Peyer's patch (tissue), 4 donors: ENCODE measurements at regions not wholly inside any gene's neighbourhood (a gene's known extent, or its start where the extent isn't known, plus 50 kb on each side); places are given as distances from the start of the nearest gene placed in this dataset.

Experiments
- DNase-seq, 3 donors: peaks; one replicate each; pipeline ENCODE4 v3.0.0-alpha.2; 2017 to 2019
- H3K27ac ChIP-seq, 4 donors: fragments of 200-600 bp; sonication (generic); one replicate each; pipeline ENCODE4 v1.5.1; 2016 to 2019
- H3K27me3 ChIP-seq, 2 donors: fragments of 200-600 bp; sonication (generic); one replicate each; pipeline ENCODE4 v1.5.1; 2019
- H3K36me3 ChIP-seq, 3 donors: fragments of 200-600 bp; sonication (generic); one replicate each; pipeline ENCODE4 v1.5.1; 2016 to 2019
- H3K4me1 ChIP-seq, 4 donors: fragments of 200-600 bp; sonication (generic); one replicate each; pipeline ENCODE4 v1.5.1; 2016 to 2019
- H3K4me3 ChIP-seq, 4 donors: fragments of 200-600 bp; sonication (generic); 1 replicate in 3 of 4; 2 replicates in 1 of 4; pipeline ENCODE4 v1.5.1; 2016 to 2019; ENCODE audit warnings: mild to moderate bottlenecking in 1 of 4
- H3K9me3 ChIP-seq, 4 donors: fragments of 200-600 bp; sonication (generic); one replicate each; pipeline ENCODE4 v1.5.1; 2016 to 2019; ENCODE audit warnings: mild to moderate bottlenecking in 1 of 4
- CTCF ChIP-seq, 6 experiments: fragments of 450-650 bp in 4 of 6; fragments of 200-600 bp in 2 of 6; sonication (generic) in 1 of 6; IDR thresholded peaks; one replicate each; pipeline ENCODE4 v1.5.1; 2017 to 2019; ENCODE audit warnings: antibody characterized with exemption in 6 of 6, mild to moderate bottlenecking in 3 of 6, moderate library complexity in 1 of 6
- POLR2A ChIP-seq, 2 donors: fragments of 450-650 bp; IDR thresholded peaks; one replicate each; pipeline ENCODE4 v1.5.1; 2017; ENCODE audit warnings: antibody characterized with exemption in 2 of 2, mild to moderate bottlenecking in 2 of 2, moderate library complexity in 2 of 2

- no peaks in the 10 kb centered on the region for H3K4me1 ChIP-seq
- no peak for DNase-seq
- H3K9me3 ChIP-seq, result no peaks in the 10 kb centered on the region
- no peak overlapping the region for H3K27ac ChIP-seq
- H3K36me3 ChIP-seq, result no peaks in the 10 kb centered on the region
- H3K4me3 ChIP-seq, result no peak overlapping the region
- no peak for TF ChIP-seq POLR2A (IDR thresholded peaks at IDR 0.05)
- TF ChIP-seq CTCF (IDR thresholded peaks at IDR 0.05), result no peak
- H3K27me3 ChIP-seq, result no peaks in the 10 kb centered on the region
Measured at GRCh38 chr3:135559802-135560201, 405.7 kb upstream of the PPP2R3A start.

- H3K27me3 ChIP-seq, result no peaks in the 10 kb centered on the region
- no peak for DNase-seq
- TF ChIP-seq POLR2A (IDR thresholded peaks at IDR 0.05) (no peak), CTCF (IDR thresholded peaks at IDR 0.05) (no peak)
Measured at GRCh38 chr3:135560847-135561246, 404.7 kb upstream of the PPP2R3A start.

GRCh38 chr3:135564696-135565095, 400.8 kb upstream of the PPP2R3A start:
- H3K27ac ChIP-seq, result no peak overlapping the region
- H3K9me3 ChIP-seq, result no peaks in the 10 kb centered on the region
- H3K27me3 ChIP-seq, result no peaks in the 10 kb centered on the region
- no peaks in the 10 kb centered on the region for H3K36me3 ChIP-seq
- TF ChIP-seq CTCF (IDR thresholded peaks at IDR 0.05) (no peak), POLR2A (IDR thresholded peaks at IDR 0.05) (no peak)
- no peak overlapping the region for H3K4me3 ChIP-seq
- DNase-seq, result no peak
- H3K4me1 ChIP-seq, result no peaks in the 10 kb centered on the region

More at GRCh38 chr3:135560847-135561246, 404.7 kb upstream of the PPP2R3A start:
- H3K36me3 ChIP-seq, result no peaks in the 10 kb centered on the region
- H3K27ac ChIP-seq, result no peak overlapping the region
- no peaks in the 10 kb centered on the region for H3K4me1 ChIP-seq
- no peaks in the 10 kb centered on the region for H3K9me3 ChIP-seq
- no peak overlapping the region for H3K4me3 ChIP-seq

- H3K9me3 ChIP-seq, result no peaks in the 10 kb centered on the region
- no peaks in the 10 kb centered on the region for H3K27me3 ChIP-seq
- no peak overlapping the region for H3K27ac ChIP-seq
- no peak for DNase-seq
- no peak for TF ChIP-seq CTCF (IDR thresholded peaks at IDR 0.05)
- no peaks in the 10 kb centered on the region for H3K36me3 ChIP-seq
- H3K4me3 ChIP-seq, result no peak overlapping the region
- no peaks in the 10 kb centered on the region for H3K4me1 ChIP-seq
Measured at GRCh38 chr3:135565546-135565945, 400.0 kb upstream of the PPP2R3A start.

- H3K9me3 ChIP-seq, result no peaks in the 10 kb centered on the region
Measured at GRCh38 chr3:135567223-135567622, 398.3 kb upstream of the PPP2R3A start.

More at GRCh38 chr3:135567223-135567622, 398.3 kb upstream of the PPP2R3A start:
- no peak overlapping the region for H3K4me3 ChIP-seq
- no peaks in the 10 kb centered on the region for H3K27me3 ChIP-seq
- no peak for DNase-seq
- H3K27ac ChIP-seq, result no peak overlapping the region
- no peak for TF ChIP-seq CTCF (IDR thresholded peaks at IDR 0.05)
- TF ChIP-seq POLR2A (IDR thresholded peaks at IDR 0.05), result no peak
- H3K4me1 ChIP-seq, result no peaks in the 10 kb centered on the region
- H3K36me3 ChIP-seq, result no peaks in the 10 kb centered on the region
